DND-41 (cell line): ENCODE measurements at regions not wholly inside any gene's neighbourhood (a gene's known extent, or its start where the extent isn't known, plus 50 kb on each side); places are given as distances from the start of the nearest gene placed in this dataset.
"Not testable (repeated sequence)": the region's sequence is repeated elsewhere in the genome, so short reads cannot be mapped to it uniquely, and the experiment has no call there.

Source experiments
- EZH2 ChIP-seq: IDR thresholded peaks from 3 replicates; pipeline ENCODE4 v1.6.1; 2012; ENCODE audit warnings: borderline replicate concordance, low read depth, mild to moderate bottlenecking, moderate library complexity, low read length, inconsistent platforms; ENCODE audit not compliant: severe bottlenecking
- TF ChIP-seq, protein P1 (sequence below): IDR thresholded peaks from 2 replicates; pipeline ENCODE4 v1.5.1; 2012; ENCODE audit warnings: borderline replicate concordance, low read length, moderate library complexity, mild to moderate bottlenecking; ENCODE audit not compliant: poor library complexity, severe bottlenecking; ENCODE audit errors: extremely low read depth

DNA sequence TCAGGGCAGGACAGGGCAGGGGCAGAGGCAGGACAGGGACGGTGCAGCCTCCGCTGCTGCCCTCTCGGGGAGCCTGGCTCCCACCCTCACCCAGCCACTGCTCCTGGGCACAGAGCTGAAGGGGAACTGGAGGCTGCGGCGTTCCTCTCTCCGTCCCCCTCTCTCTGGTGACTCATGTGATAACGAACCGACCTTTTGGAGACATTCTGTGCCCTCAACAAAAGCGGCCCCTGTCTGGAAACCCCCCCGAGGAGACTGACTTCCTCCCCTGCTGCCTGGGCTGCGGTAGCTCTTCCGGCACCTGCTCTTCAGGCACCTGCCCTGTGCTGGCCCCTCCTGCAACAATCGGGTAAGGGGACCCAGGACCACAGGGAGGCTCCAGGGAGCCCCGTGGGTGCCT lies 5419.6 kb upstream of the TPTE start:
- TF ChIP-seq, protein P1, sequence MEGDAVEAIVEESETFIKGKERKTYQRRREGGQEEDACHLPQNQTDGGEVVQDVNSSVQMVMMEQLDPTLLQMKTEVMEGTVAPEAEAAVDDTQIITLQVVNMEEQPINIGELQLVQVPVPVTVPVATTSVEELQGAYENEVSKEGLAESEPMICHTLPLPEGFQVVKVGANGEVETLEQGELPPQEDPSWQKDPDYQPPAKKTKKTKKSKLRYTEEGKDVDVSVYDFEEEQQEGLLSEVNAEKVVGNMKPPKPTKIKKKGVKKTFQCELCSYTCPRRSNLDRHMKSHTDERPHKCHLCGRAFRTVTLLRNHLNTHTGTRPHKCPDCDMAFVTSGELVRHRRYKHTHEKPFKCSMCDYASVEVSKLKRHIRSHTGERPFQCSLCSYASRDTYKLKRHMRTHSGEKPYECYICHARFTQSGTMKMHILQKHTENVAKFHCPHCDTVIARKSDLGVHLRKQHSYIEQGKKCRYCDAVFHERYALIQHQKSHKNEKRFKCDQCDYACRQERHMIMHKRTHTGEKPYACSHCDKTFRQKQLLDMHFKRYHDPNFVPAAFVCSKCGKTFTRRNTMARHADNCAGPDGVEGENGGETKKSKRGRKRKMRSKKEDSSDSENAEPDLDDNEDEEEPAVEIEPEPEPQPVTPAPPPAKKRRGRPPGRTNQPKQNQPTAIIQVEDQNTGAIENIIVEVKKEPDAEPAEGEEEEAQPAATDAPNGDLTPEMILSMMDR = not testable (repeated sequence)
- TF ChIP-seq EZH2 = not testable (repeated sequence)
